K562 (cell line): ENCODE measurements at regions not wholly inside any gene's neighbourhood (a gene's known extent, or its start where the extent isn't known, plus 50 kb on each side); places are given as distances from the start of the nearest gene placed in this dataset.

Experiments
- ARID3A ChIP-seq: IDR thresholded peaks from 2 replicates; pipeline ENCODE4 v1.6.1; 2012; ENCODE audit warnings: low read depth, low read length, improper control_type of control experiment, borderline replicate concordance
- CHD1 ChIP-seq: fragments of 200-600 bp; sonication (generic); IDR thresholded peaks from one replicate; pipeline ENCODE4 v1.6.1; 2012; ENCODE audit warnings: mild to moderate bottlenecking, moderate library complexity, low read length, inconsistent platforms
- FOXM1 ChIP-seq, 2 experiments: fragments of 450-650 bp in 1 of 2; sonication (generic) in 1 of 2; formaldehyde crosslinking in 1 of 2; IDR thresholded peaks; 2 replicates each; pipeline versions ENCODE4 v1.6.1 to v1.9.0; 2017 to 2022; ENCODE audit warnings: low read depth in 2 of 2, mild to moderate bottlenecking in 2 of 2, missing genetic modification reagents in 1 of 2, moderate library complexity in 1 of 2
- GABPB2 ChIP-seq: fragments of 250-450 bp; sonication (Bioruptor Pico); conservative IDR thresholded peaks from 2 replicates; pipeline ENCODE4 v1.5.1; 2021; ENCODE audit warnings: mild to moderate bottlenecking
- HSF4 ChIP-seq: fragments of 250-450 bp; sonication (Bioruptor Pico); IDR thresholded peaks from 2 replicates; pipeline ENCODE4 v2.1.2; 2022; ENCODE audit warnings: mild to moderate bottlenecking, moderate library complexity, borderline replicate concordance
- ILF3 ChIP-seq: fragments of 450-650 bp; IDR thresholded peaks from 2 replicates; pipeline ENCODE4 v1.6.1; 2018; ENCODE audit warnings: antibody characterized with exemption, mild to moderate bottlenecking, moderate library complexity, borderline replicate concordance
- JUND ChIP-seq, 2 experiments: IDR thresholded peaks; 2 replicates in 1 of 2; 3 replicates in 1 of 2; pipeline ENCODE4 v1.6.1; 2011; ENCODE audit warnings: borderline replicate concordance in 2 of 2, low read depth in 2 of 2, low read length in 2 of 2, improper control_type of control experiment in 1 of 2, missing biosample characterization in 1 of 2, missing genetic modification characterization in 1 of 2, missing genetic modification reagents in 1 of 2
- KDM5B ChIP-seq: fragments of 200-600 bp; sonication (generic); IDR thresholded peaks from 2 replicates; pipeline ENCODE4 v1.6.1; 2012; ENCODE audit warnings: low read depth, mild to moderate bottlenecking, moderate library complexity, low read length, control low read depth, inconsistent platforms; ENCODE audit not compliant: insufficient replicate concordance
- MAFG ChIP-seq: fragments of 450-650 bp; conservative IDR thresholded peaks from 2 replicates; pipeline ENCODE4 v1.6.1; 2016; ENCODE audit warnings: missing genetic modification characterization, missing compliant biosample characterization
- MEIS2 ChIP-seq: fragments of 450-650 bp; IDR thresholded peaks from 2 replicates; pipeline ENCODE4 v1.6.1; 2014; ENCODE audit warnings: mild to moderate bottlenecking; ENCODE audit not compliant: partially characterized antibody
- NR2F6 ChIP-seq: fragments of 450-650 bp; formaldehyde crosslinking; IDR thresholded peaks from 2 replicates; pipeline ENCODE4 v1.4.0; 2020; ENCODE audit warnings: mild to moderate bottlenecking
- PKNOX1 ChIP-seq: fragments of 450-650 bp; IDR thresholded peaks from 2 replicates; pipeline ENCODE4 v1.6.1; 2016
- RBM25 ChIP-seq: fragments of 200-400 bp; formaldehyde crosslinking; IDR thresholded peaks from 2 replicates; pipeline ENCODE4 v1.6.1; 2018; ENCODE audit warnings: low read length, low read depth, moderate library complexity; ENCODE audit not compliant: severe bottlenecking
- RCOR1 ChIP-seq, 2 experiments: IDR thresholded peaks; 2 replicates each; pipeline ENCODE4 v1.6.1; 2012; ENCODE audit warnings: low read depth in 2 of 2, low read length in 2 of 2, borderline replicate concordance in 1 of 2, improper control_type of control experiment in 1 of 2
- ZNF232 ChIP-seq: sonication (generic); formaldehyde crosslinking; IDR thresholded peaks from 2 replicates; pipeline ENCODE4 v1.8.0; 2022; ENCODE audit warnings: mild to moderate bottlenecking, missing genetic modification reagents
- ZNF592 ChIP-seq: fragments of 450-650 bp; IDR thresholded peaks from 2 replicates; pipeline ENCODE4 v1.6.1; 2017; ENCODE audit warnings: antibody characterized with exemption, mild to moderate bottlenecking
- ZNF639 ChIP-seq, 2 experiments: fragments of 200-800 bp in 1 of 2; sonication (Bioruptor generic) in 1 of 2; sonication (generic) in 1 of 2; formaldehyde crosslinking in 1 of 2; IDR thresholded peaks in 1 of 2; conservative IDR thresholded peaks in 1 of 2; 2 replicates each; pipeline versions ENCODE4 v1.5.0 to v1.6.1; 2016 to 2020; ENCODE audit warnings: missing compliant biosample characterization in 1 of 2, missing genetic modification characterization in 1 of 2, missing genetic modification reagents in 1 of 2
- ZNF76 ChIP-seq: fragments of 250-450 bp; sonication (Bioruptor Pico); IDR thresholded peaks from 2 replicates; pipeline ENCODE4 v1.4.0; 2020; ENCODE audit warnings: mild to moderate bottlenecking, moderate library complexity, borderline replicate concordance

- TF ChIP-seq ZNF639 (CRISPR knock-in tag; conservative IDR thresholded peaks at IDR 0.05 in 1 of 2, IDR thresholded peaks at IDR 0.05 in 1 of 2) = peak in 1 of 2 experiments; percentile 24; a peak in 1 of 4 replicates
- TF ChIP-seq MAFG (tag) = peak; percentile 66
- 0 out of 2 replicates have a peak, but pooled peaks have one; percentile 16 for TF ChIP-seq FOXM1 (IDR thresholded peaks at IDR 0.05; ENCODE audit: low read depth)
- TF ChIP-seq FOXM1 (CRISPR knock-in tag; IDR thresholded peaks at IDR 0.05; ENCODE audit: low read depth) = no peak
- no peak for TF ChIP-seq NR2F6
- no peak for TF ChIP-seq KDM5B
- peak; percentile 63; the same call in 1 of the 2 replicates for TF ChIP-seq ARID3A
- peak; percentile 97 for TF ChIP-seq MEIS2
- TF ChIP-seq GABPB2 (CRISPR knock-in tag) = no peak
- TF ChIP-seq CHD1 = no peak
- no peak for TF ChIP-seq ILF3
- TF ChIP-seq ZNF76 = no peak
- TF ChIP-seq ZNF592 = peak; percentile 57; the same call in 1 of the 2 replicates
- peak; percentile 80 for TF ChIP-seq PKNOX1
- no peak for TF ChIP-seq ZNF232
- 0 out of 2 replicates have a peak, but pooled peaks have one; percentile 46 for TF ChIP-seq JUND (IDR thresholded peaks at IDR 0.05; ENCODE audit: borderline replicate concordance, low read depth, low read length)
- peak; percentile 13; the same call in 1 of the 3 replicates for TF ChIP-seq JUND (tag; IDR thresholded peaks at IDR 0.05; ENCODE audit: borderline replicate concordance, low read depth, low read length)
- TF ChIP-seq HSF4 = no peak
- peak; percentile 7 for TF ChIP-seq RBM25
- peak in 1 of 2 experiments; percentile 81; a peak in 1 of 4 replicates for TF ChIP-seq RCOR1 (IDR thresholded peaks at IDR 0.05; ENCODE audit: borderline replicate concordance in 1 of 2, low read depth in 2 of 2, low read length in 2 of 2)
These were observed 162.3 kb upstream of the ZEB2 start (continued) for GRCh38 chr2:144682248-144682647.
